ENCODE measurements at regions not wholly inside any gene's neighbourhood (a gene's known extent, or its start where the extent isn't known, plus 50 kb on each side); places are given as distances from the start of the nearest gene placed in this dataset.
"Not testable (repeated sequence)": the region's sequence is repeated elsewhere in the genome, so short reads cannot be mapped to it uniquely, and the experiment has no call there.

DNA sequence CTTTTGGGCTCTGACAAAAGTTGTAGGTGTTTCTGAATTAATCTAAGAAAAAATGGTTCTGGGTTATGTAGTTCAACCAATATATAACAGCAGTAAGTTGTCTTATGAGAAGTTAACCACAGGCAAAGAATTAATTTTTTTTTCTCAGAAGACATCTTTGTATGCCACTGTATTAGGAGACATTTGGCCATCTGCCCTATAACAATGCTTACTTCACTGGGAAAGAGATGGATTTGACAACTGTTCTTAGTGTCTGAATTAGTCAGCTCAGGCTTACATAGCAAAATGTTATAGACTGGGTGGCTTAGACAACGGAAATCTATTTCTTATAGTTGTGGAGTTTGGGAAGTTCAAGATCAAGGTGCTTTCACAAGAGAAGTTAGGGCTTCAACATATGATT is 508.1 kb downstream of the STIM2 start:
- DNase-seq, result no peak

DNA sequence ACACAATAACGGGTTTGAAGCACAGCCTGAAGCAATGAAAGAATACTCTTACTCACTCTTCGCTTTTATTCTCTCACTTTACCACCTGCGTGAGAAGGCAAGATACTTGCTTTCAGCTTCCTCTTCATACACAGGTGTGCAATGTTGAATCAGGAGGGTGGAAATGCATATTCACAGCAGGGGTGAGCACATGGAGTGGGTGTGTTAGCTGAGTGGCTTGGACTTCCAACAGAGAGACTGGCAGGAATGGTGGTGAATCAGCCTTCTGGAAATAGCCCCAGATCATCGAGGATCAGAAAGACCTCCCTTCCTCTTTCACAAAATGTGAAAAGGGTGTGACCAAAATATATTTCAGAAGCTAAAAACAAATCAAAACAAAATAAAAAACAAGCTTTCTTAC is 521.2 kb downstream of the STIM2 start:
- DNase-seq, result no peak

DNA sequence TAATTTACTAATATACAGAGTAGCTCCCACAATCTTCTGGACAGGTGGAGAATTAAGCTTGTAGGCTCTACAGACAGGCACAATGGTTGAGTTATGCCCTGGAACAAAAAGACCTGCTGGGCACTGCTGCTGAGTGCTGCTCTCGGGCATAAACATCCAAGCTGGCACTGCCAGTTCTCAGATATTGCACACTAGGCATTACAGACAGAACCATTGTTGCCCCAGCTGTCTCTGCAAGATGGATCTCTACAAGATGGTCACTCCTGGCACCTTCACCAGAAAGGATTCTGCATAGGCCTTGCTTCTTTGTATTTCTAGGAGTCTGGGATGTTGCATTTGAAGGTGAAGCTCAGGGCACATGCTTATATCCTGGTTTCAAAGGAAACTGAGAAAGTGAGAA is 527.1 kb downstream of the STIM2 start:
- no peak for DNase-seq

DNA sequence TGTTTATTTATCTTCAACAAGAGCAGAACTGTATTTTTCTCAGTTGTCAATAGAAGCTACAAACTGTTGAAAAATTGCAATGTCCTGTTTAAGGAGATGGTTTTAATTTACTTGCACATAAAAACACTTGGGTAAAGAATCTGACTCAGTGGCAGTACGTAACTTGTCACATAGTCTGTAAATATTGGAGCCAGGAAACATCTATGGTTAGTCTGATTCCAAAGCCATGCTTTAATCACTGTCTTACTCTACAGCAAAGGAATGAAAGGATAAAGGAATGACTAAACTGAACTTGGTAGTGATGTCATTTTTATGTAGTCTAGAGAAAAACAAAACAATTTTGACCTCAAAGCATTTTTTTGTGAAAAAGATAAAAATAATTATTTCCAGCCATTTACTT is 537.2 kb downstream of the STIM2 start:
- no peak for DNase-seq

DNA sequence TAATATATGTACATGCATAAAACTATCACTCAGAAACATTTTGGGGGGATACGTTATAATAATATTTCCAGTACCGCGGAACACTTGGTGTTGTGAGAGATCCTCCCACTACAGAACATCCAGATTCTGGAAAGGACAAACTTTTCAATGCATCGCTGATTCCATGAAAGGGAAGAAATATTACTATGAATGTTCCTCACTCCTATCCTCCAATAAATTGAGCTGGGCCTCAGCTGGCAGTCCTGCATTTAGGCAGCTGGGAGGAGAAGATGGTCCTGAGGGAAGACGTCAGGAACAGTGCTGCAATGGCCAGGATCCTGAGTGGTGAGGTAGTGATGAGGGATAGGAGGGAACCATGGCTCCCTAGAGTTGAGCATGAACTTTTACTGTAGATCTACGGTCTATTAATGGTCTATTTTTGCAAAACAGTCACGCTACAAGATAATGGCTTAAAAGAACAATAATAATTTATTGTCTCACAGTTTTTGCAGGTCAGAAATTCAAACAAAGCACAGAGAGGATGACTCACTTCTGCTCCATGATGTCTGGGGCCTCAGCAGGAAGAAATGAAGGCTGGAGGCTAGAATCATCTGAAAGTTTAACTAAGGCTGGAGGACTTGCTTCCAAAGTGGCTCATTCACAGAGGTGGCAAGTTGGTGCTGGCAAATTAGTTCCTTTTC is 538.1 kb downstream of the STIM2 start:
- no peak for DNase-seq

DNA sequence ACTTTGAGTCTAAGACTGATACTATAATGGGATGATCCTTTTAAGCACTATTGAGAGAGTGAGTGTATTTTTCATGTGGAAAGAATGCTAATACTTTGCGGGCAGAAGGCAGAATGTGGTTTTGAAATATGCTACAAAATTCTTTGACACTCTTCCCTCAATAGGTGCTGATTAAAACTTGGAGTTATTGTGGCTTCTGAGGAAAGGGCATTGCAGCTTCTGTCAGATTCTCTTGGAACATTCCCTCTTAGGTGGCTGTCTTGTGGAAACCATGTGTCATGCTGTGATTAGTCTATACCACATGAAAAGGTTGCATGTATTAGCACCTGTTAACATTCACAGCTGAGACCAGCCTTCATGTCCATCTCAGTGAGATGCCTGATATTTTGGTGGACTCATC is 547.0 kb downstream of the STIM2 start:
- no peak for DNase-seq

DNA sequence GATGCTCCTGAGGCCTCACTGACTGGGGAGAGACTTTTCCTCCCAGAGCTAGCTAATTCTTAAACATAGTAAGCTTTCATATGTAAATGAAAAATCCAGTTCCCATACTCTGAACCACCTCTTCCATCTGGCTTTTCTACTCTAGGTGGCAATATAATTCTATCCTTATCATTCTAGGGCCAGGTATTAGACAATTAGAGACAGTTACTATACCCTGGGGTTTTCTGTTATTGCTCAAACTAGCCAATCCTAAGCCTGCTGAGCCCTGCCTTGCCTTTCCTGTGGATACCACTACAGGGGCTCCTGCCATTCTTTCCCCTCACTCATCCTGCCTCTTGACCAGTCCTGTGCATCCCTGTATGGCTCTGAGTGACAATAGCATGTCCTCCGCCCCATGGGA is 552.0 kb downstream of the STIM2 start:
- DNase-seq, result no peak

DNA sequence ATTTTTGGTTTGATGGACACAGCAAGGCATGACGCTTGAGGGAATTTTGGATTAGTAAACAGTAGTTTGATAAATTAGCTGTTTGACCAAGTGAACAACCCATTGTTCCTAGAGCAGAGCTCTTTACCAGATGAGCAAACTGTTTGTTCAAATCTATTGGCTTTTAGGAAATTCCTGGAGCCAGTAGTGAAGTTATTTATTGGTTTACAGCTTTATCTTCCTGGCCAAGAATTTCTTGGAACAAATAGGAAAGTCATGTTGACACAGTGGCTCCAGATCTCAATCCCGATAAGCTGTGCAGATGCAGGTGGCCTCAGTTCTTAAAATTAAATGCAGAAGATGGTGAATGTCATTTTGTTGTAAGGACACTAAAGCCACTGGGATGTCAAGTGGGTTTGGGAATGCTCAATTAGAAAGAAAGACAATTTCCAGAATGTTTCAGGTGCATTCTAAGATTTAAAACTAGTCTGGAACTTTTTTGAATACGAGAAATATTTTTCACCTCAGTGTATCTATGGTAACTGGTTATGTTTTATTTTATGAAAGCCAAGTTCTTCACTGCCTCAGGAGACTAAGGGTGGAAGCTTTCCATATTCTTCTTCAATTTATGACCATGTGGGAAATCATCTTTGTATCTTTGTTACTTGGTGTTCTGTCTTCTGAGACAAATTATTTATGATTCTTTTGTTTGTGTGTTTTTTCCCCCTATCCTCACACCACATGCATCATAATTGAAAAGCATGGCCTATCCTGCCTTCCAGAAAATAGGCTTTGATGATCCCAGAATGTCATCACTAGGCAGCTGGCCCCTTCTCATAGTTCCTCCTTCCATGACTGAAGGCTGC is 554.5 kb downstream of the STIM2 start:
- DNase-seq, result no peak

DNA sequence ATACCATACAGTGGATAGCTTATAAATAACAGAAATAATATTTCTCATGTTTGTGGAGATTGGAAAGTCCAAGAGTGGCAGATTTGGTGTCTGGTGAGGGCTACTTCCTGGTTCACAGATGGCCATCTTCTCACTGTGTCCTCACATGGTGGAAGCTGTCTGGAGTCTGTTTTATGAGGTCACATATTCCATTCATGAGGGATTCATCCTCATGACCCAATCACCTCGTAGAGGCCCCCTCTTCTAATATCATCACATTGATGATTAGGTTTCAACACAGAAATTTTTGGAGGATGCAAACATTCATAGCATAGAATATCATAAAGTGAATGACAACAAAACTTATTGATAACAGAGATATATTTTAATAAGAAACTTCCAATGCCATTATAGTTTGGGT is 568.0 kb downstream of the STIM2 start:
- DNase-seq, result no peak

DNA sequence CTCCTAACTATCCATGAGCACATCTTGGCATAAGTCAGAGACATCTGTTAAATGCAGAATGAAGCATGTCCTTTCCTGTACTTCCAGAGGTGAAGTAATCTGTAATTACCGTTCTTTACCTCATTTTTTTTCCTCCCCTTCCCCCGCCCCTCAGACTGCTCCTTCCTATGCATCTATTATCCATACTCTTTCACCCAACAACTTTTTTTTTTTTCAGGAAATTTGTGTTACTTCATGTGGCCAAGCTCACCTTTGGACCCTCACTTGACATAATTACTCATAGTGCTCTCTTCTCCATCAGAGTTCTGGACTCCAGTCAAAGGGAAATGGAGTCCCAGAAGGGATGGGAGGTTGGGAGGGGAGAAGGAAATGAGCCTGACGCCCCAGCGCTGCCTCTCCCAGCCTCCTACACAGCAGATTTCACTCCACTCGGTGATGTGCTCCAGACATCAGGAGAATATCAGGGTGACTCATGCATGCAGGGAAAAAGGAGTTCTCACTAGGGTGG is 568.8 kb downstream of the STIM2 start:
- no peak for DNase-seq

DNA sequence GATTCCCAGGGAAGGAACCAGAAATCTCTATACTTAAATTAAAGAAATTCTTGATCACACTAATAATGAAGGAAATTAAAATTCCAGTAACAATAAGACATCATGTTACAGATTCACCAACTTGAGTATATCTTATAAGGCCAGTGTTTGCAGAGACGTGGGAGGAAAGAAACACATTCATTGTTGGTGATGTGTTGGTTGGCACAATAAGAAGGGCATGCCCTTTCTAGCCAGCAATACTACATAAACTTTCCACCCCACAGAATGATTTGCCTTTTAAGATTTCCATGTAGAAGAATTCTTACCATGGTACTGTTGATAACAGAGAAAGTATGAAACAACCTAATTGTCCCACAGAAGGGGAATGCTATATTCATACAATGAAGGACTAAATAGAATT is 581.5 kb downstream of the STIM2 start:
- no peak for DNase-seq

DNA sequence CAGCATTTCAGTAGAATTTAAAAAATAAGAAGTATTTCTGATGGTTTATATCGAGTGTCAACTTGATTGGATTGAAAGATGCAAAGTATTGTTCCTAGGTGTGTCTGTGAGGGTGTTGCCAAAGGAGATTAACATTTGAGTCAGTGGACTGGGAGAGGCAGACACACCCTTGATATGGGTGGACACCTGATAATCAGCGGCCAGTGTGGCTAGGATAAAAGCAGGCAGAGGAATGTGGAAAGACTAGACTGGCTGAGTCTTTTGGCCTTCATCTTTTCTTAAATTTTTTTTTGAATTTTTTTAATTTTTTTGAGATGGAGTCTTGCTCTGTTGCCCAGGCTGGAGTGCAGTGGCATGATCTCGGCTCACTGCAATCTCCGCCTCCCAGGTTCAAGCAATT is 582.0 kb downstream of the STIM2 start:
- DNase-seq, result not testable (repeated sequence)

DNA sequence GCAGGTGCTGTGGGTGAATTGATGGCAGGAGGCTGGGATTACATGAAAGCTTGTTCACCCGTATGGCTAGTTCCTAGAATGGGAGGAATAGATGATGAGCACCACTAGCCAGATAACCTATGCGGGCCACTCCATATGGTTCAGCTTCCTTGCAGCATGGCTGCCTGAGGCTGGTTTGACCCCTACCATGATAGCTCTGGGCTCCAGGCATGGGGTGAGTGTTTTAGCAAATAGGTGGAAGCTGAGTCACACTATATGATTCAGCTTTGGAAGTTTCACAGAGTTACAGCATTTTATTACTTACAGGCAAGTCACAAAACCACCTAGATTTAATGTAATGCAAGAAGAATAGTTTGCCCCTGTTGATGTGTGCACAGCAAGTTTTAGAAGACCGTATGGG is 603.2 kb downstream of the STIM2 start:
- no peak for DNase-seq

DNA sequence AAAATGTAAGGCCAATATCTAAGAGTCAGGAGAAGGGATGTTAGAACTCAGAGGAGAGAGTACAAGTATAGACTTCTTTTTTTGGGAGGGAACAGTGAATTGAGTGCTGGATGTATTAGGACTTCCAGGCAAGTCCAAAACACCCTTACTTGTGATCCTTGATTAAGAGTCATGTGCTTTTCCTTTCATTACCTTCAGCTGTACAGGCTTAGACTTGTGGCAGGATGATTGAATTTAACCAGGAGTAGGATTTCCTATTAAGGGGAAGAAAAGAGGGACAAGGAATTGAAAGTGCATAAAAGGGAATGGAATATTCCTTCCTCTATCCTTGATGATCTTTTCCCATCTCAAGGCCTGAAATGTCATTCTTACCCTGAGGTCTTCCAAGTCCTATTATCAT is 606.7 kb downstream of the STIM2 start:
- DNase-seq, result no peak

DNA sequence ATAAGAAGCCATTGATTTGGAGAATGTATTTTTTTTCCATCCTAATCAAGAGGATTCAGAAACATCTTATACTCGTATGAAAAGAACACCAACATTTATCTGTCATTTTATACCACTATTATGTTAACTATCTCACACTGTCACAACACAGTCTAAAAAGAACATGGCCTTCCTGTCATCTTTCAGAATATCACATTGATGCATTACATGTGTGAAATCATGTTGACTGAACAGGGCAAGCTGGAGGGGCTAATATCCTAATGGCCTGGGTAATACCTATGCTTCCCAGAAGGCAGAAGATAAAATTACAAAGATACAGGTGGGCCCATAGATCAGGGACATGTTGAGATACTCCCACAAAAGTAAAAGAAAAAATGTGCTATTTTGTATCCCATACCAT is 611.7 kb downstream of the STIM2 start:
- no peak for DNase-seq

DNA sequence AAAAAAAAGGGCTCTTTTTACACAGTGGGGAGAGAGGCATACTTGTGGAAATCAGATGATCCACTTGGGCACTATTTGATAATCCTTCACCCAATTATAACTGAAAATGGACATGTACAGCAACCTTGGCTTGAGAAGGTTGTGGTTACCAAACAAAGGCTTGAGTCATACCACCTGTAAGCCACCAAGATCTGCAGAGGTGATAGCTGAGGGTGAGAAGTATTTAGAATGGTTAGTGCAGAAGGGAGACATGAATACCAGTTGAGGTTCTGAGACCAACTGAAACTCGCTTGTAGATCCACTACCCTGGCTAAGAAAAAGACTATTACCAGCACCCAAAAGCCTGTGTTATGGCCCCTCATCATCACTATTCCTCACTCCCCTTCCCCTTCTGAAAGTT is 614.0 kb downstream of the STIM2 start:
- DNase-seq, result no peak

DNA sequence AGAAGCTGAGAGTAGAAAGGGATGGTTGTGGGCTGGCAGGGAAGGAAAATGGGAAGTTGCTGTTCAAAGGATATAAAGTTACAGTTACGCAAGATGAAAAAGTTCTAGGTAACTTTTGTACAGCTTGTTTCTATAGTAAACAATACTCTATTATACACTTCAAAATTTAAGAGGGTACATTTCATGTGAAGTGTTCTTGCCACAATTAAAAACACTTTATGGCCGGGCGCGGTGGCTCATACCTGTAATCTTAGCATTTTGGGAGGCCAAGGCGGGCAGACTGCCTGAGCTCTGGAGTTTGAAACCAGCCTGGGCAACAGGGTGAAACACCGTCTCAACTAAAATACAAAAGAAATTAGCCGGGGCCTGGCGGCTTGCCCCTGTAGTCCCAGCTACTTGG is 623.6 kb downstream of the STIM2 start:
- DNase-seq, result no peak

DNA sequence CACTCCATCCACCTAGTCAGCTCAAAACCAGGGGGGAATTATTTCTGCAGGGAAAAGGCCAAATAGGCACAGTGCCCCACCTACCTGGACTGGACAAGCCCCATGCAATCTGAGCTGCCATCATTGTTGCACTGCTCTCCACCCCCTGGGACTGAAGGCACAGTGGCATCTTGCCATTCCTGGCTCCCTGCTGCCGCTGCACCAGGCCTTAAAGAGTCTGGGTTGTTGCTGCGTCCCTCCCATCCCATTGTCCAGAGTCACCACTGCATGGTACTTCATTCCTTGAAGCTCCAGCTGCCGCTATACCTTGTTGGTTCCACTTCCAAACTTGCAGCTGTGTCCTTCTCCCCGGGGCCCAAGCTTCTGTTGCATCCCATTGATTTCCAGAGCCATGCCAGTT is 629.7 kb downstream of the STIM2 start:
- DNase-seq, result no peak

DNA sequence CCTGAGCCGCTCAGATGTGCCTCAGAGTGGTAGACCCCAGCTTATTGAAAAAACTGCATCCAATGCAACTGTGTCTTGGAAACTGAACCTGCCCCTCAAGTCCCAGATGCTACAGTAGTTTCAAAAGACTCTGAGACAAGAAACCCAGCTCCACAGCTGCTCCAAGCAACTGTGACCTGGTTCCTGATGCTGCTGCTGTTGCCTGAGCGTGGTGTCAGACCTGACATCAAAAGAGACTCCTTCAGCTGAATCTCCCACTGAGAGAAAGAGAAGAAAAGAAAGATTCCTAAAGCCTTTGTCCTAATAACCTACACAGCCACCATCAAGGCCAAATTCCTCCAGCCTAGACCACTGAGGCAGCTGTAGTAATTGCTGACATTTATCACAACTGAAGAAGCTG is 630.1 kb downstream of the STIM2 start:
- no peak for DNase-seq

DNA sequence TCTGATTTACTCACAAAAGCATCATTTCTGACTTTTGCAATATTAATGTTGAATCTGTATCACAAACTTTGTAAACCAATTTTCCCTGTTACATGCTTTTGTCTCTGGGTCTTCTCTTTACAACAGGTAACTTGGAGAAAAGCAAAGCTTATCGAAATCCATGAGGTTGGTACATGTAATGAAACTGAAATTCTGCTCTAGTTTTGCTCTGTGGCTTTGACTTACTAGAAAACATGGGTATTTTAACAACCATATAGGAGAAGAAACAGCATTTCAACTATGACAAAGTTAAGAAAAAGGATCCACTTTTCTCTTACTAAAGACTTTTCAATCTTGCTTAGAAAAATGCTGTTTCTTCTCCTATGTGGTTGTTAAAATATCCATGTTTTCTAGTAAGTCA is 645.8 kb downstream of the STIM2 start:
- DNase-seq, result no peak

DNA sequence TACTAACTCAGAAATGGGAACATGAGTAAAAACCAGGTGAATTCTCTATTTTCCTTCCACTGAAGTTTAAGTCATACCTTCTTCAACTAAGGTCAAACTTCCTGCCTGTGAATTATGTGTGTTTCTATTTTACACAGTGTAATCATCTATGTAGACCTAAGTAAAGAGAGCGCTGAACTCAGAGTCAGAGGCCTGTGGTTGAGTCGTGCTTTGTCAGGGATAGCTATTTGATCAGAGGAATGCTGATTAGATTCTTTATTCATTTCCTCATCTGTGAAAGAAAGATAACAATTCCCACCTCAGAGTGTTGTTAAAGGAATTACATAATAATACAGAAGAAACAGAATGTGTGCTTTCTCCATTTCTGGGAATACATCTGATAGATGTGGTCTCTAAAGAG is 654.1 kb downstream of the STIM2 start:
- DNase-seq, result no peak

DNA sequence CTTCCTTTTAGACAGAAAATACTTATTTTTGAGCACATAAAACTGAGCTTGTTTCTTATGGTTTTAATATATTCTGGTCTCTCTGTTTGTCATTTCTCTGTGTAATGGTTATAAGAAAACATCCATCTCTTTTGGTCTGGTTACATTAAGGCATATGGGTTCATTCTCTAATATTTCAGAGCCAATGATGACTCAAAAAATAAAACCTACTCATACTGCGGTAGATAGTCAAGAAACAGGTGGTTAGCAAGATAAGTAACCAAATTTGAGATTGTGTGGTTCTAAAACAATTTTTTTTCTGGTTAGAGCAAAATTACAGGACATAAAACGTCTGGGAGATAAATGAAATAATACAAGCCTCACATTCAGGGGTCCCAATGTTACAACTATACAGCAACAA is 654.5 kb downstream of the STIM2 start:
- DNase-seq, result no peak

DNA sequence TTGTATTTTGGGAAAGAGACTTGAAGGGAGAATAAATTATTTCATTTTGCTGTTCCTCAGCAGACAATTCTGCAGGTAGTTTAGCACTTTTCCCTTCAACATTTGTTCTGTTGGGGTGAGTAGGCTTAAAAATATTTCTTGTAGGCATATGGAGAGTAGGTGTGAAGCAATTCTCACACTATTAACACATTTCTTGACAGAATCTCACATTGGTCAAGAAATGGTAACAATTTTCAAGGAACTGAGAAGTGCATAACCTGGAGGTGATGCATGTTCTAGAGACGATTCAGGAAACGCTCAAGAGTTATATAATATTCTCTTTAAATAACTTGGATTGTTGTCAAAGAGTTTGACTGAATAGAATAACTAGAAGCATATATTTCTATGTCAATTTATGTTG is 658.2 kb downstream of the STIM2 start:
- no peak for DNase-seq

DNA sequence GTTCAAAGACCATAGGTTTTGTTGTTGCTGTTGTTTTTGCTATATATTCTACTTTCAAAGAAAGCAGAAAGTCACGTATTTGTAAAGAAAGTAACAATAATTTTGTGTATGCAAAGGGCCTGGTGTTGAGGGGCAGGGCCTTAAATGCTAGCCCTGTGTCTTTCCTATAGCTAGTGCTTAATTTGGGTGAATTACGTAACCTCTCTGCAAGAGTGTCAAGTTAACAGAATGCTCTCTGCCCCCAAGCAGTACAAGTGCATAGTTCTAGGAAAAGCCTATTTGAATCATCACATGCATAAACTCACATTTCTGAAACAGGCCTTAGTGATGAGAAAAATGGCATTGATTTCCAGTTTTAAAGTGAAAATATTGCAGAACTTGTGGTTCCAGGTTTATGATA is 663.6 kb downstream of the STIM2 start:
- DNase-seq, result no peak

DNA sequence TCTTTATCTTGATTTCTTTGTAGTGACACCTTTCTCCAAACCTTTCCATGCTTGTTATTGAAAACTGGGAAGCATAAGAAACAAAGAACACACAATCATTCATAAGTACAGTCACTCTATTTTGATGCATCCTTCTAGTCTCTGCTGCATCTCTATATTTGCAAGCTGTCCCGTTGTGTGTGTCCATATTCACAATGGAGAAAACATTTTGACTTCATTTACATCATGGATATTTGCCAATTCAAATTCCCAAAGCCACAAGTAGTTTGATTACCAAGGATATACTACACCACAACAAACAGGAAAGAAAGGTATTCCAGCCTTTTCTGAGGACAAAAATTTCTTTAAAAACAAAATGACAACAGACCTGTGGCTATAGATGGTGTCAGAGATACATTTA is 673.8 kb downstream of the STIM2 start:
- DNase-seq, result no peak
